GM21390 (cell line): ENCODE measurements at regions not wholly inside any gene's neighbourhood (a gene's known extent, or its start where the extent isn't known, plus 50 kb on each side); places are given as distances from the start of the nearest gene placed in this dataset.
"Not testable (repeated sequence)": the region's sequence is repeated elsewhere in the genome, so short reads cannot be mapped to it uniquely, and the experiment has no call there.

Experiments used
- ATAC-seq: cut with Tn5 transposase; IDR thresholded peaks from one replicate; pipeline ENCODE4 v1.9.1; 2021; ENCODE audit not compliant: unreplicated experiment

GRCh38 chr1:213702703-213703102, 285.1 kb upstream of the PROX1 start:
- no peak for ATAC-seq

GRCh38 chr1:213704941-213705340, 282.8 kb upstream of the PROX1 start:
- ATAC-seq, result no peak

- not testable (repeated sequence) for ATAC-seq
Measured at GRCh38 chr1:213711833-213712490, 275.8 kb upstream of the PROX1 start.

- no peak for ATAC-seq
Measured at GRCh38 chr1:213714645-213715044, 273.1 kb upstream of the PROX1 start.

GRCh38 chr1:213715182-213715581, 272.6 kb upstream of the PROX1 start:
- ATAC-seq, result no peak

- ATAC-seq, result no peak
Measured at GRCh38 chr1:213719462-213719861, 268.3 kb upstream of the PROX1 start.

GRCh38 chr1:213720032-213720431, 267.7 kb upstream of the PROX1 start:
- no peak for ATAC-seq

- ATAC-seq, result no peak
Measured at GRCh38 chr1:213723187-213723586, 264.6 kb upstream of the PROX1 start.

- no peak for ATAC-seq
Measured at GRCh38 chr1:213724640-213725536, 262.9 kb upstream of the PROX1 start.

GRCh38 chr1:213727853-213728592, 259.8 kb upstream of the PROX1 start:
- no peak for ATAC-seq

GRCh38 chr1:213728593-213729536, 258.9 kb upstream of the PROX1 start:
- no peak for ATAC-seq

GRCh38 chr1:213733705-213734104, 254.1 kb upstream of the PROX1 start:
- ATAC-seq, result no peak

GRCh38 chr1:213737398-213738035, 250.3 kb upstream of the PROX1 start:
- no peak for ATAC-seq

GRCh38 chr1:213738658-213739057, 249.1 kb upstream of the PROX1 start:
- ATAC-seq, result no peak

GRCh38 chr1:213742992-213743391, 244.8 kb upstream of the PROX1 start:
- ATAC-seq, result no peak

GRCh38 chr1:213744780-213745179, 243.0 kb upstream of the PROX1 start:
- no peak for ATAC-seq

GRCh38 chr1:213745451-213745850, 242.3 kb upstream of the PROX1 start:
- no peak for ATAC-seq

GRCh38 chr1:213749558-213749957, 238.2 kb upstream of the PROX1 start:
- ATAC-seq, result no peak

- ATAC-seq, result no peak
Measured at GRCh38 chr1:213750231-213751063, 237.3 kb upstream of the PROX1 start.
